Loucy (cell line): ENCODE measurements at regions not wholly inside any gene's neighbourhood (a gene's known extent, or its start where the extent isn't known, plus 50 kb on each side); places are given as distances from the start of the nearest gene placed in this dataset.

Experiments
- EZH2phosphoT487 ChIP-seq: fragments of 200-600 bp; IDR thresholded peaks from 2 replicates; pipeline ENCODE4 v1.6.1; 2018; ENCODE audit warnings: antibody characterized with exemption, mild to moderate bottlenecking, moderate library complexity, borderline replicate concordance
- TF ChIP-seq, protein P1 (sequence below): fragments of 200-600 bp; sonication (generic); conservative IDR thresholded peaks from 2 replicates; pipeline ENCODE4 v1.5.1; 2014; ENCODE audit warnings: mild to moderate bottlenecking, antibody characterized with exemption, low read length

DNA sequence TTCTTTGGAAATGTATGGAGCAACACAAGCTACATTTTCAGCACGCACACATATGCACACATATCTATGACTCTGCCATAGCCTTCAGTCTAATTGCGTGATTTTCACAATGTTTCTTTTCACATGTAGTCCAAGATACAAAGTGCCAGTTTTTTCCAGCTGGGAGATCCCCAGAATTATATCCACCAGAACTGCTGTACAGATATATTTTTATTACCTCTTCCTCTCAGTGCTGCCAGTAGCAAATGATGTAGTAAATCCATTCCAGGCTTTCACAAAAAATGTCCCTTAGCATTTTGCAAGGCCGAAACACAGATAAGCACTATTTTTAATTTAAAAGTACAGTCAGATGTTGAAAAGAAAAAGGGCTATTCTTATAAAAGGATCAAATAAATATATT is 719.8 kb upstream of the SEMA6D start:
- TF ChIP-seq, protein P1, sequence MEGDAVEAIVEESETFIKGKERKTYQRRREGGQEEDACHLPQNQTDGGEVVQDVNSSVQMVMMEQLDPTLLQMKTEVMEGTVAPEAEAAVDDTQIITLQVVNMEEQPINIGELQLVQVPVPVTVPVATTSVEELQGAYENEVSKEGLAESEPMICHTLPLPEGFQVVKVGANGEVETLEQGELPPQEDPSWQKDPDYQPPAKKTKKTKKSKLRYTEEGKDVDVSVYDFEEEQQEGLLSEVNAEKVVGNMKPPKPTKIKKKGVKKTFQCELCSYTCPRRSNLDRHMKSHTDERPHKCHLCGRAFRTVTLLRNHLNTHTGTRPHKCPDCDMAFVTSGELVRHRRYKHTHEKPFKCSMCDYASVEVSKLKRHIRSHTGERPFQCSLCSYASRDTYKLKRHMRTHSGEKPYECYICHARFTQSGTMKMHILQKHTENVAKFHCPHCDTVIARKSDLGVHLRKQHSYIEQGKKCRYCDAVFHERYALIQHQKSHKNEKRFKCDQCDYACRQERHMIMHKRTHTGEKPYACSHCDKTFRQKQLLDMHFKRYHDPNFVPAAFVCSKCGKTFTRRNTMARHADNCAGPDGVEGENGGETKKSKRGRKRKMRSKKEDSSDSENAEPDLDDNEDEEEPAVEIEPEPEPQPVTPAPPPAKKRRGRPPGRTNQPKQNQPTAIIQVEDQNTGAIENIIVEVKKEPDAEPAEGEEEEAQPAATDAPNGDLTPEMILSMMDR, result no peak
- no peak for TF ChIP-seq EZH2phosphoT487
